Panc1 (cell line): ENCODE measurements at regions not wholly inside any gene's neighbourhood (a gene's known extent, or its start where the extent isn't known, plus 50 kb on each side); places are given as distances from the start of the nearest gene placed in this dataset.

ENCODE experiments used
- CTCF ChIP-seq: fragments of 450-650 bp; IDR thresholded peaks from 2 replicates; pipeline ENCODE4 v1.5.1; 2017; ENCODE audit warnings: mild to moderate bottlenecking
- POLR2AphosphoS5 ChIP-seq: IDR thresholded peaks from 2 replicates; pipeline ENCODE4 v1.6.1; 2012; ENCODE audit warnings: mild to moderate bottlenecking, low read depth, low read length, moderate library complexity
- SIN3A ChIP-seq: IDR thresholded peaks from 2 replicates; pipeline ENCODE4 v1.6.1; 2012; ENCODE audit warnings: low read depth, mild to moderate bottlenecking, low read length, moderate library complexity, borderline replicate concordance; ENCODE audit not compliant: insufficient read depth

DNA sequence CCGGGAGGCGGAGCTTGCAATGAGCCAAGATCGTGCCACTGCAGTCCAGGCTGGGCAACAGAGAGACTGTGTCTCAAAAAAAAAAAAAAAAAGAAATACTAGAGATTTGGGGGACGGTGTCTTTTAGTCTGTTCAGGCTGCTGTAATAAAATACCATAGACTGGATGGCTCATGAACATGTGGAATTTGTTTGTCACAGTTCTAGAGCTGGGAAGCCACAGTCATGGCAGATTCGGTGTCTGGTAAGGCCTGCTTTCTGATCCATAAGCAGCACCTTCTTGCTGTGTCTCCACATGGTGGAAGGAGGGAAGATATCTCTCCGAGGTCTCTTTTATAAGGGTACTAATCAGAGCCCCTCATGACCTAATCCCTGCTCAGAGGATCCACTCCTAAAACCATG lies 102.7 kb upstream of the MKLN1 start:
- no peak for TF ChIP-seq CTCF
- no peak for TF ChIP-seq POLR2AphosphoS5
- no peak for TF ChIP-seq SIN3A
